GM19239 (cell line): ENCODE measurements at regions not wholly inside any gene's neighbourhood (a gene's known extent, or its start where the extent isn't known, plus 50 kb on each side); places are given as distances from the start of the nearest gene placed in this dataset.
"Not testable (repeated sequence)": the region's sequence is repeated elsewhere in the genome, so short reads cannot be mapped to it uniquely, and the experiment has no call there.

ENCODE experiments used
- DNase-seq: peaks from one replicate; pipeline ENCODE4 v3.0.0; 2011; ENCODE audit warnings: low spot score; ENCODE audit not compliant: insufficient read length
- FAIRE-seq: peaks from 2 replicates; lab custom pipeline; 2011; peaks lifted over from hg19 to GRCh38; lab: Jason Lieb, UNC

- FAIRE-seq, DNase-seq: not testable (repeated sequence)
Measured at GRCh38 chrY:17511984-17512383, 368.0 kb downstream of the CDY2B start.

DNA sequence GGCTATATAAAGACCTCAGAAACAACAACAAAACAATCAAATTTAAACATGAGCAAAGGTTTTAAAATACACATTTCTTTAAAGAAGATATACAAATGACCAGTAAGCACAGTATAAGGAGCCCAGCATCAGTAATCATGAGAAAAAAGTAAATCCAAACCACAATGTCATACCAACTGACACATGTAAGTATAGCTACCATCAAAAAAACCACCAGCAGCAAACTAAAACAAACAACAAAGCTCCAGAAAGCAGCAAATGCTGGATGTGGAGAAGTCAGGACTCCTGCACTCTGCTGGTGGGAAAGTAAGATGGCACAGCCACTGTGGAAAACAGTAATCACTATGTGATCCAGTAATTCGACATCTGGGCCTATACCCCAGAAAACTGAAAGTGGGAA is 368.5 kb downstream of the CDY2B start:
- not testable (repeated sequence) for FAIRE-seq, DNase-seq

- DNase-seq, FAIRE-seq: not testable (repeated sequence)
Measured at GRCh38 chrY:17505834-17506233, 374.2 kb downstream of the CDY2B start.

- not testable (repeated sequence) for FAIRE-seq, DNase-seq
Measured at GRCh38 chrY:17484763-17485162, 395.3 kb downstream of the CDY2B start.

GRCh38 chrY:17484157-17484556 is 395.9 kb downstream of the CDY2B start:
- not testable (repeated sequence) for DNase-seq, FAIRE-seq

GRCh38 chrY:17481389-17482022 is 398.5 kb downstream of the CDY2B start:
- peak; percentile 83 for FAIRE-seq
- DNase-seq, result not testable (repeated sequence)

DNA sequence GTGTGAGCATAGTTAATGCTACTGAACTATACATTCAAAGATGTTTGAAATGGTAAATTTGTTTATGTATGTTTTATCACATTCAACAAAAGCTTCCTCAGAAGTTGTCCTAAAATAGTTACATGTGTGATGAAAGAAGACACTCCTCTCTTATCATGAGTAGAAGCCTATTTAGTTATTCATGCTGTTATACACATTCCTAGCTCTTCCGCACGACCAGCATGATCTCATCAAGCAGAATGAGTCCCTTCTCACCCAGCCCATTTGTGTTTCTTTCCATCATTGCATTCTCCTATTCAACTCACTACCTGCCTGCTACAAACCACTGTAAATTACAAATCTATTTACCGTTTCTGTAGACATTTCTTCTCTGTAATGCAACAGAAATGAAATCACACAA is 408.0 kb downstream of the CDY2B start:
- not testable (repeated sequence) for FAIRE-seq, DNase-seq

GRCh38 chrY:17459753-17460152 is 420.3 kb downstream of the CDY2B start:
- DNase-seq, result not testable (repeated sequence)
- FAIRE-seq, result peak; percentile 100

- no peak for FAIRE-seq
- DNase-seq, result no peak
Measured at GRCh38 chrY:17430570-17431166, 449.4 kb downstream of the CDY2B start.

DNA sequence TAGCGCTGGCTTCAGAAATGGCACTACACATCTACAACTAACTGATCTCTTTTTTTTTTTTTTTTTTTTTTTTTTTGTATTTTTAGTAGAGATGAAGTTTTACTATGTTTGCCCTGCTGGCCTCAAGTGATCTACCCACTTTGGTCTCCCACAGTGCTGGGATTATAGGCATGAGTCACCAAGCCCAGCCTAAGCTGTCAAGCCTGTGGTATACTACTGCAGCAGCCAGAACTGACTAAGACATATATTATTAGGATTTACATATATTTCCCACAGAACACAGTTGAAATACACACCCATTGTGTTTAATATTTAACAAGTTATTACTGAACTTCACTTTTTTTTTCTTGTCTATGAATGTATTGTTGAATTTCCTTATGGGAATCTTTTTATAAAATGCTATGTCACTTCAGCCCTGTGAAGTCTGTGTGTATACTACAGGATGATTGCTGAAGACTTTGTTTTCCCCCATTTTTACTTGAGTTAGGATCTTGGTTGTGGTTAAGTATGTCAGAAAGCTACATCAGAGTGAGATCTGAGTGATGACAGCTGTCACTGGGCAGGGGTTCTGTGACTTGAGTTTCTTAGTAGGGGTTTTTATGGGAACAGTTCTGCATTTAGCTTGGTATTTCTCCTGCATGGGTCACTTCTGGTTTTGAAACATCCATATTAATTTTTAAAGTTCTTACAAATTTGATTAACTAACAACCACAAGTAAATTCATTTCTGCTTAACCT is 481.5 kb downstream of the CDY2B start:
- no peak for DNase-seq
- no peak for FAIRE-seq

DNA sequence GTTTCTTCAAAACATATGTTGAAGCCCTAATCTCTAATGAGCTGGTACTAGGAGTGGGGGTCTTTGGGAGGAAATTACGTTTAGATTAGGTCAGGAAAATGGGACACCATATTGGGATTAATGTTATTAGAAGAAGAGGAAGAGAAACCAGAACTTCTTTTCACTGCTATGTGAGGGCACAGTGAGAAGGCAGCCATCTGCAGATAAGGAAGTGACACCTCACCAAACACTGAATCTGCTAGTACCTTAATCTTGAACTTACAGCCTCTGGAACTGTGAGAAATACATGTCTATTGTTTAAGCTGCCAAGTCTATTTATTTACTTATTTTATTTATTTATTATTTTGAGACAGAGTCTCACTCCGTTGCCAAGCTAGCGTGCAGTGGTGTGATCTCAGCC is 482.4 kb downstream of the CDY2B start:
- no peak for DNase-seq
- FAIRE-seq, result no peak

DNA sequence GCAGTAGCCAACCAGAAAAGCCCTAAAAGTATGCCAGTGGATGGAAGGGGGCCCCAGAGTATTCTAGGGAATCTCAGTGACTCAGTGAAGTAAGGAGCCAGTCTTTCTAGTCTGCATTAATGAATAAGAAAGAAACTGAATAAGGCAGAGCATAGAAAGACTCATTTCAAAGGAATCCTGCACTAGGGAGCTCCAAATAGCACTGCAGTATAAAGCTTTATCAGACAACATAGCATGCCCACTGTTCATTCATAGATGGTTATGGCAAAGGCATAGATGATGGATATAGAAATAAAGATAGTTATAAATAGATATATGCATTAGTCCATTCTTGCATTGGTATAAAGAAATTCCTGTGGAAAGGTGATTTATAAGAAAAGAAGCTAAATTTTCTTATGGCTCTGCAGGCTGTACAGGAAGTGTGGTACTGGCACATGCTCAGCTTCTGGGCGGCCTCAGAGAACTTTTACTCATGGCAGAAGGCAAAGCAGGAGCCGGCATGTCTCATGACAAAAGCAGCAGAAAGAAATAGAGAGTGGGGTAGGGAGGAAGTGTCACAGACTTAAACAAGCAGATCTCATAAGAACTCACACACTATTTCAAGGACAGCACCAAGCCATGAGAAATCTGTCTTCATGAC is 498.5 kb downstream of the CDY2B start:
- DNase-seq, result no peak
- FAIRE-seq, result no peak

GRCh38 chrY:17378326-17378725 is 501.7 kb downstream of the CDY2B start:
- DNase-seq, result no peak
- FAIRE-seq, result no peak

- DNase-seq (no peak), FAIRE-seq (no peak)
Measured at GRCh38 chrY:17368413-17368812, 511.6 kb downstream of the CDY2B start.

DNA sequence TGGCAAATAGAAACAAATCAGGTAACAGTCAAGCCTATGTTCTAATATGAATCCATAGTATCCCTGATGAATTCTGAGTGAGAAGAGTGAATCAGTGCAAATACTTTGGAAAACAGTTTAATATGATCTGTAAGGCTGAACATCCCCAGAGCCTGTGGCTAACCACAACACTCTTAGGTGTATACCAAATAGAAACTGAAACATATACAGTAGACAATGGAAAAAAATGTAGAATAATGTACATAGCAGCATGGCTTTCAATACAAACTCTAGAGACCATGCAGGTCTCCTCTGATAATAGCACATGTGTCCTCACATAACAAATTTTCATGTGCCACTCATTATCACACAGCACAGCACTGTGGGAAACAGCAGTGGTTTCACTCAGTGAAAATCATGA is 513.6 kb downstream of the CDY2B start:
- DNase-seq (no peak), FAIRE-seq (no peak)

DNA sequence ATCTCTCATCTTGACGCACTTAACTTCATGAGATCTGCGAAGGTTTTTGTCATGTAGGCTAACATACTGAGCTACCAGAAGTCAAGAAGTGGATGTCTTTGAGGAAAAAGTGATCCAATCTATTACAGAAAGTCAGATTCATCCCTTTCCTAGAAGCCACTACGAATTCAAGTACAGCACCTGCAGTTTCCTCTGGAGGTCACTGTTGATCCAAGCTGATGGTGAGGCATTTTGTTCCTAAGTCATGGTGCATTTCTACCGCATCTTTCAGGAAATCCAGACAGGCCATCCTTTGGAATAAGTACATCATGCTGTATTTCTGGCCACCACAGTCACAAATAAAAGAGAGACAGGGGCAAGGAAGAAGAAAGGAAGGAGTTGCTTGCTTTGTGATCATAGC is 541.0 kb downstream of the CDY2B start:
- DNase-seq (no peak), FAIRE-seq (no peak)

DNA sequence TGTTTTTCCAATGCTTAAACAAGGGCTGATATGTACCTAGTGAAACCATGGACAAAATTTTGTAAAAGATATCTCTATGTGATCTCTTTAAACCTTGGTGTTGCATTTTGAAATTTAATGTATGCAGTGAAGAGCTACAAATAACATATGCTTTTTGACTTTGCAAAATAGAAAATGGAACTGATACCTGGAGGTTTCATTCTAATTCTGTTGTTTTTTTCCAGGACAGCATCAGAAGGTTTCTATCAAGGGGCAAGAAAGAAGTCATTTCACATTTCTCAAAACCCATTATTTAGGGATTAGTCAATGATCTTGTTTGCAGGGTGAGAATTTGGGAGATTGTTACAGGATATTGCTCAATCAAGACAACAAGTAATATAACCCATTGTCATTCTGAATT is 549.3 kb downstream of the CDY2B start:
- no peak for DNase-seq
- FAIRE-seq, result peak; percentile 8

DNA sequence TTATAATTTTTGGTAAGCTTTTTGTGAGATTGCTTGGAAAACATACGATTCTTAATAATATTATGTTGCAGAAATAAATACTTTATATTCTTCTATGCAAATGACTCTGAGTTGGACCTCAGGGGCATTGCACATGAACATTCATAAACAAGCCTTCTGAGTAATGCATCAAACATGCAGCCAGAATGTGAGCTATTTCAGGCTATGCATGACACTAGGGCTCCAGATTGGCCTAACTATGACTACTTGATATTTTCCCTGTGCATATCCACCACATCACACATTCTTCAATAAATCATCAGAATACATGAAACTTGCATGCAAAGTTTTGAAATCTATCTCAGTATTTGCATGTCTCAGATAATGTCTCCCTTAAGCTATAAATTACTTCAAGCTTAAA is 560.1 kb downstream of the CDY2B start:
- no peak for DNase-seq
- FAIRE-seq, result no peak

DNA sequence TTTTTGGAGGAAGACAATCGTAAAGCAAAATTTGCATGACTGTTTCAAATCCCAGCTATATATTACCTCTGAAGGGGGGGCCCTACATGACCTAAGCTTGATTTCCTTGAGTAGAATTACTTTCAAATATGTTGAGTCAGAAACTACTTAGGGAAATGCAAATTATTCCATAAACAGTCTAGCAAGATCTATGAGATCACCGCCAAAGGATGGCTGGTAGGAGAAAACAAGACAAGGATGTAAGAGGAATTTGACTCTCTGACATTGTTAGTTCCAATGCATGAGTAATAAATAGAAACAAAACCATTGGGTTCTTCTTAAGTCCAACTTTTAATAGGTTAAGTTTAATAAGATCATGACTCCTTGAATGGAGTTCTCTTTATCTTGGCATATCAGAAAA is 561.4 kb downstream of the CDY2B start:
- FAIRE-seq (no peak), DNase-seq (no peak)

GRCh38 chrY:17277056-17277455 is 603.0 kb downstream of the CDY2B start:
- no peak for DNase-seq
- FAIRE-seq, result no peak

GRCh38 chrY:17259497-17259896 is 620.5 kb downstream of the CDY2B start:
- no peak for FAIRE-seq

More at GRCh38 chrY:17259497-17259896, 620.5 kb downstream of the CDY2B start:
- DNase-seq, result no peak
